GM20000 (cell line): ENCODE measurements at regions not wholly inside any gene's neighbourhood (a gene's known extent, or its start where the extent isn't known, plus 50 kb on each side); places are given as distances from the start of the nearest gene placed in this dataset.

Experiments used
- DNase-seq: peaks from one replicate; pipeline ENCODE4 v3.0.0; 2012; ENCODE audit warnings: low spot score
- CTCF ChIP-seq: IDR thresholded peaks from 2 replicates; pipeline ENCODE4 v1.5.1; 2012; ENCODE audit warnings: mild to moderate bottlenecking, control low read depth; ENCODE audit errors: extremely low read depth, missing control alignments

- no peak for TF ChIP-seq CTCF
- no peak for DNase-seq
Observed at GRCh38 chr3:73966733-73967132, 342.0 kb upstream of the PDZRN3 start.

- no peak for TF ChIP-seq CTCF
Observed at GRCh38 chr3:73964818-73965217, 340.1 kb upstream of the PDZRN3 start.

GRCh38 chr3:73955494-73956070 lies 330.8 kb upstream of the PDZRN3 start:
- TF ChIP-seq CTCF, result no peak
- no peak for DNase-seq

More at GRCh38 chr3:73964818-73965217, 340.1 kb upstream of the PDZRN3 start:
- DNase-seq, result no peak

GRCh38 chr3:73954506-73954905 lies 329.8 kb upstream of the PDZRN3 start:
- no peak for DNase-seq
- no peak for TF ChIP-seq CTCF

- DNase-seq, result no peak
- TF ChIP-seq CTCF, result no peak
Observed at GRCh38 chr3:73952781-73953180, 328.0 kb upstream of the PDZRN3 start.

GRCh38 chr3:73950865-73951558 lies 326.3 kb upstream of the PDZRN3 start:
- no peak for TF ChIP-seq CTCF
- DNase-seq, result no peak

GRCh38 chr3:73945541-73945940 lies 320.8 kb upstream of the PDZRN3 start:
- DNase-seq, result no peak
- TF ChIP-seq CTCF, result no peak
